ENCODE measurements at regions not wholly inside any gene's neighbourhood (a gene's known extent, or its start where the extent isn't known, plus 50 kb on each side); places are given as distances from the start of the nearest gene placed in this dataset.

- no peak for TF ChIP-seq POLR2A (IDR thresholded peaks at IDR 0.05; ENCODE audit: low read length)
- TF ChIP-seq GATA1 (IDR thresholded peaks at IDR 0.05; ENCODE audit: low read depth, low read length): no peak
These were observed 93.7 kb downstream of the ASB1 start for GRCh38 chr2:238520359-238520886.
